ENCODE measurements at regions not wholly inside any gene's neighbourhood (a gene's known extent, or its start where the extent isn't known, plus 50 kb on each side); places are given as distances from the start of the nearest gene placed in this dataset.

DNA sequence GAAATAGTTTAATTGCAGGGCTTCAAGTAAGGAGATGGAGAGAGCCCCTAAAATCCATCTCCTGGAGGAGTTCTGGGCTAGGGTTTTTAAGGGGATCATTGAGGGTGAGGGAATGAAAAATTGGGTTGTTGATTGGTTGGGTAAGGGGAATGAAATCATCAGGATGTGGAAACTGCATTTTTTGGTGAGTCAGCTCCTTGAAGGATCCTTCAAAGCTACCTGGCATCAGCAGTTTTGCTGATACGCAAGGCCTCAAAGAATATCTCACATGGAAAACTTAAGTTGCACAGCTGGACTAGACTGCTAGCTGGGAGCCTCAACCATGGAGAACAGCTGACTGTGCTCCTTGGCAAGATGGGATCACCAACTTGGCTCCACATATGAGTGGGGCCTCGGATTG, 136.7 kb downstream of the FGF10 start:
- H3K27ac ChIP-seq: no peak overlapping the region
- TF ChIP-seq, protein P1, sequence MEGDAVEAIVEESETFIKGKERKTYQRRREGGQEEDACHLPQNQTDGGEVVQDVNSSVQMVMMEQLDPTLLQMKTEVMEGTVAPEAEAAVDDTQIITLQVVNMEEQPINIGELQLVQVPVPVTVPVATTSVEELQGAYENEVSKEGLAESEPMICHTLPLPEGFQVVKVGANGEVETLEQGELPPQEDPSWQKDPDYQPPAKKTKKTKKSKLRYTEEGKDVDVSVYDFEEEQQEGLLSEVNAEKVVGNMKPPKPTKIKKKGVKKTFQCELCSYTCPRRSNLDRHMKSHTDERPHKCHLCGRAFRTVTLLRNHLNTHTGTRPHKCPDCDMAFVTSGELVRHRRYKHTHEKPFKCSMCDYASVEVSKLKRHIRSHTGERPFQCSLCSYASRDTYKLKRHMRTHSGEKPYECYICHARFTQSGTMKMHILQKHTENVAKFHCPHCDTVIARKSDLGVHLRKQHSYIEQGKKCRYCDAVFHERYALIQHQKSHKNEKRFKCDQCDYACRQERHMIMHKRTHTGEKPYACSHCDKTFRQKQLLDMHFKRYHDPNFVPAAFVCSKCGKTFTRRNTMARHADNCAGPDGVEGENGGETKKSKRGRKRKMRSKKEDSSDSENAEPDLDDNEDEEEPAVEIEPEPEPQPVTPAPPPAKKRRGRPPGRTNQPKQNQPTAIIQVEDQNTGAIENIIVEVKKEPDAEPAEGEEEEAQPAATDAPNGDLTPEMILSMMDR (conservative IDR thresholded peaks at IDR 0.05): no peak

DNA sequence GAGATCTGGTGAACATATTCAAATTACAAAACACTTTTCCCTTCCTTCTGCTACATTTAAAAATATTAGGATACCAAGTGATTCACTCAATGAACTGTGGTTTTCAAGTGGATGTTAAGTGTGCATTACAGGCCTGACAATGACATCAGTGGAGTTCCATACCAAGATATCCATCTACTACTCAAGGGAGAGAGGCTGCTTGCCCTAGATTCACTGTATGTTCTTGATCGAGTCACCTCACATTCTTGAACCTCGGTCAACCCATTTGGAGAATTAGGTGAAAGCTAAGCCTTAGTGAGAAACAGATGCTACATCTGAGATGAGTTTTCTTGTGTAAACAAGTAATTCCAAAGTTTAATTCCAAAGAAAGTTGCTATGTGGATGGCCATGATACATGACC, 142.2 kb downstream of the FGF10 start:
- H3K27ac ChIP-seq: no peak overlapping the region
- TF ChIP-seq, protein P1 (conservative IDR thresholded peaks at IDR 0.05): no peak

DNA sequence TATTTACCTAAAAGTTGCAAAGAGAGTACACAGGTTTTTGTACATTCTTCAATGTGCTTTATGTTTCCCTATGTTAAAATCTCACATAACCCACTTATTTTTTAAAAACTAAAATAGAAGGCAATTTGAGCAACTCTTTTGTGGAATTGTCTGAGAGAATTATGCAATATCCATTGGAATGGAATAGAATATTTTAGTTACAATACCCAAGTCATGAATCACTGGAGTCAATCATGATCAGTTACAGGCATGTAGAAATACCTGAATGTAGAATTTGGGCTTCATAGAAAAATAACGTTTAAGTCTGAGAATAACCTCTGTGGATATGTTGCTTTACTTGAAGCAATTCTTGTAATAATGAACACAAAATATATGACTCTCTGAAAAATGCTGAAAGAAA, 143.3 kb downstream of the FGF10 start:
- TF ChIP-seq, protein P1 (conservative IDR thresholded peaks at IDR 0.05): no peak
- H3K27ac ChIP-seq: no peak overlapping the region

DNA sequence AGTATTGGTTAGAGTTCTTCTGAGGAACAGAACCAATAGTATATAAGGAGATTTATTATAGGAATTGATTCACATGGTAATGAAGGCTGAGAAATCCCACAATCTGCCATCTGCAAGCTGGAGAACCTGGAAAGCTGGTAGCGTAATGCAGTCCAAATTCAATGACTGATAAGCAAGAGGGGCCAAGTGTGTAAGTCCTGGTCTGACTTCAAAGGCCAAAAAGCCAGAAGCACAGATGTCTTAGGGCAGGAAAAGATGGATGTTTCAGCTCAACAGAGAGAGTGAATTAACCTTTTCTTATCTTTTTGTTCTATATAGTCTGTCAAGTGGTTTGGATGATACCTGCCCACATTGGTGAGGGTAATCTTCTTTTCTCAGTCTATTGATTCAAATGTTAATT, 146.4 kb downstream of the FGF10 start:
- TF ChIP-seq, protein P1 (conservative IDR thresholded peaks at IDR 0.05): no peak

DNA sequence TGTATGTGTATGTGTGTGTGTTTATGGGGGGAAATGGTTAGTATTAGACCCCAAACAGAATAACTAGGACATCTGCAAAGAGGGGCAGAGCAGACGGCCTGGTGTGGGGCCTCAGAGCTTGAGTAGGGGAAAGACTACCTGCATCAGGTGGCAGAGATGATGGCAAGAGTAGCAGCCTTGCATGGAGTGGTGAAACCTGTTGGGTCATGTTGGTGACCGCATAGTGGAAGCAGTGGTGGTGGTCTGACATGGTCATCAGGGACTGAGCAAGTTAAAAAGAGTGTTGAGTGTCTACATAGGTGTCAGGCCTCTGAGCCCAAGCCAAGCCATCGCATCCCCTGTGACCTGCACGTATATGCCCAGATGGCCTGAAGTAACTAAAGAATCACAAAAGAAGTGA, 153.2 kb downstream of the FGF10 start:
- no peak overlapping the region for H3K27ac ChIP-seq
- TF ChIP-seq, protein P1 (conservative IDR thresholded peaks at IDR 0.05): no peak

More for the DNA sequence above, 146.4 kb downstream of the FGF10 start:
- H3K27ac ChIP-seq: no peak overlapping the region

DNA sequence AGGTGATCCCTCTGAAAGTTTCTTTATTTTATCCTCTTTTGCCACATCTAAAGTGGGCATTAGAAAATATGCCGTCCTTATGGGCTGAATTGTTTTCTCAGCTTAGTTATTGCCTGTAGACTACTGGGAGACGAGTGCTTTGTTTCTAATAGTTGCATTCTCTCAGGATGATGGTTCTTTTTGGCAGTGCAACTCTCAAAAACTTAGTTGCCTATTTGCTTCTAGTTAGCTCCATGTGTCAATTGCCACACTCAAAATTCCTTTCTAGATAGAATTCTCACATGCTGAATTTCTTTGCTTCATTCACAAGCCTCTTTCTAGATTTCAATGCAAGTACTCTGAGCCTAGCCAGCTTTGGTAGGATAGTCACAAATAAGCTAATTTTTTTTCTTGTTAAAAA, 155.5 kb downstream of the FGF10 start:
- TF ChIP-seq, protein P1 (conservative IDR thresholded peaks at IDR 0.05): no peak
- no peak overlapping the region for H3K27ac ChIP-seq

DNA sequence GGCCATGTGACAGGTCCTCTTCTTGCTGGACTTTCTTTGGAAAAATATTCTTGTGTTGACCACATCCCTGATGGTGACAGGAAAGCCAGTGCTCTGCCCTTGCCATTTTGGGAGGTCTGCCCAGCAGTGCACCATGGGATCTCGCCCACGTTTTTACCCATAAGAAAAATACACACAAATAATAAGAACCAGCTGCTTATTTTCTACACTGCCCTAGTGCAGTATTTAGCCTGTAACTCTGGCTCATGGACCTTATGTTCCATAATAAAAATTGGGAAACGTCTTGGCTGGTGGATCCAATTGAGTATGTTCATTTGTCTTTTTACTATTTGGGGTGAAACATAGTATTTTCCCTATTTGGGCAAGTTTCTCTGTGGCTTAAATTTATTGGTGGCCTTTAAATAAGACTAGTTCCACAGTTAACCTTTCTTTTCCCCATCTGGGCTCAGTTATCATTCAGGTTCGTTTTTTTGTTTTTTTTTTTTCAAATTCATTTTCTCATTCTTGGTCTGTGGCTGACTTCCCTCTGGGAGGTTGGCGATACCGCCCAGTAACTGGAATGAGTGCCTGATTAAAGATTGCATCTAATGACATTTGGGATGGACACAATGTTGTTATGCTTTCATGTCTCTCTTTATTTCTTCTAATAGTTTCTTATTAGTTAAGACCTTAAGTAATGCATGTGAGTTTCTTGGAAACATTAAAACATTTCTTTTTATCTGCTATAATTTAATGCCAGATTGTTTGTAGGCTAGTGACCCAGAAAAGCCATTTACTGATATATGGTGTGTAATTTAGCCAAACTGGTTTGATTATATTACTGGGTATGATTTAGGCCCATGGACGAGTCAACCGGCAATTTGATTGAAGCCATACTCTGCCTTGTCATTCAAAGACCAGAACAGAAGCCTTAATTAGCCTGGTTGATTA, 163.7 kb downstream of the FGF10 start:
- TF ChIP-seq, protein P1 (conservative IDR thresholded peaks at IDR 0.05): no peak

More for the DNA sequence above, 163.7 kb downstream of the FGF10 start:
- H3K27ac ChIP-seq: no peak overlapping the region

Data from VCaP (cell line).